ENCODE measurements at regions not wholly inside any gene's neighbourhood (a gene's known extent, or its start where the extent isn't known, plus 50 kb on each side); places are given as distances from the start of the nearest gene placed in this dataset.

- DNase-seq, result no peak
These were observed 296.7 kb downstream of the DSEL start for GRCh38 chr18:67219821-67220220.

DNA sequence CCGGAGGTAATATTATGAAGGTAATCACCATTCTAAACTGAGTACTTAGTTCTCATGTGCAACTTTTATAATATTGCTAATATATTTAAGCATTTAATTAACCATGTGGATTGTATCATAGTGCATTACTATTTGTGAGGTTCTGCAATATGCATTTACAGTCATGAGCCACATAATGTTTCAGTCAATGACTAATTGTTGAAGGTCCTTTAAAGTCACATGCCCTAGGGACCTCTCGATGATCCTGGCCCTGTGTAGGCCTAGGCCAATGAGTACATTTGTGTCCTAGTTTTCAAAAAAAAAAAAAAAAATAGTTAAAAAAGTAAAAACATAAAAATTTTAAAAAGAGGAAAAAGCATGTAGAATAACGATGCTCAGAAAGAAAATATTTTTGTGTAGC lies 298.0 kb downstream of the DSEL start:
- peak; percentile 9 for DNase-seq

DNA sequence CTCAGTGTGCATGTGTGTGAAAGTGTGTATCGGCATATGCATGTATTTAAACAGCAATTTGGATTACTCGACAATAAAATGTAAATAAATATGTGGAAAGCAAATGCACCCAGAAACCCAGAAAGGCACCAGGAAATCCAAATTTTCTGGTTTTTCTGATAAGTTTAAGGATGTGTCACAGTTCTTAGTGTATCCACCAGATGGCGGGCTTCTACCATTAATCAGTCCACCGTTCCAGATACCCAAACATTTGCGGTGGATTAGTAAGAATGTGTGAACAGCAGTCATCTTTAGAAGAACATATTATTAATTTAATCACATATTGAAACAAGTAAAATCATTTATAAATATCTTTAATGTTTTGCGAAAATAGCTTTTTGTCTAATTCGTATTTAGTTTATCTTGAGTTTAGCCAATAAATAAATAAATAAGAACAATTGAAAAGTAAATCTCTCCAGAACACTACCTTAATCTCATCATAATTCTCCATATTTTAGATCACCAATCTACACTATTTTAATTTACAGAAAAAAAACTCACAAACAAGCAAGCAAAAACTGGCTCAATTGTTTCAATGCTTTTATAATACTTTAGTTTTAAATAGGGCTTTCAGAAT lies 298.9 kb downstream of the DSEL start:
- DNase-seq, result peak; percentile 70

DNA sequence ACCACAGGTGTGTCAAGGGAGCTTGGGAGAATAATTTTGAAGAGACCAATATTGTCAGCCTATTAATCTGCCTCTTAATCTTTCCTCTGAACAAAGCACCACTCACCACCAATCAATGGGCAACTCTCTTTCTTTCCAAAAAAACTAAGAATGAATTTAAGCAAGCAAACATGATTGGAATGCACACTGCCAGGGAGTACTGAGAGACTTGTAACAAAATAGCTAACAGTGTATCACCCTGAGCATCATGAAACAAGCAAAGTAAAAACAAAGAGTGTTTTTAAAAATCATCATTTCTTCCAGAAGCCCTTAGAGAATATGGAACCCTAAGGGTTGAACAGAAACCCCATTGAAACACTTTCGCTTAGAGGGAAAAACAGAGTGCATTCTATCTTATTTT lies 299.7 kb downstream of the DSEL start:
- DNase-seq, result peak; percentile 48

GRCh38 chr18:67215686-67216085 lies 300.8 kb downstream of the DSEL start:
- DNase-seq, result no peak

GRCh38 chr18:67211646-67212045 lies 304.9 kb downstream of the DSEL start:
- DNase-seq, result no peak

- no peak for DNase-seq
These were observed 315.9 kb downstream of the DSEL start for GRCh38 chr18:67200665-67201064.

DNA sequence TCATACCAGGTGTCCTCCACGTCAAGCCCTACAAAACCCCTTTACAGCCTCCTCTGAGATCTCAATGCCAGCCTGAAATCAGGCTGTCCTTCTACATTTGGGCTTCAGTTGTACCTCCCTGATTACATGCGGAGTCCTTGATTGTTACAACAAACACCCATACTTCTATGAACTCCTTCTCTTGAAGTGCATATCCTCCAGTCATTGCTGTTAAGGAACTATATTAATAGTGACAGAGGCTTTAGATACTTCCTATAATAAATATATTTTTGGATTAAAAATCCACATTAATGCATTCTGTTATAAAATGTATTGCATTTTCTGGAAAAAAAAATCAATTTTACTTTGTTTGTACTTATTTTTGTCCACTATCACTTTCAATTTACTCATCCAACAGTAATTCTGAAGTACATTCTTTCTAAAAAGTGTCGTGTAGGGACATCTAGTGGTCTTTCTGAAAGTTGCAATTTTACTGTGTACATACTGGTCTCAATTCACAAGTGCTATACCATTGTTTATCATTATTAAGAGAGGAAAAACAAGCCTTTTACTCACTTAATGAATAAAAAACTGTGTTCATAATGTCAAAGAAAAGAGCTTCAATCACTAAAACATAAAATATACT lies 316.4 kb downstream of the DSEL start:
- DNase-seq, result peak; percentile 70

DNA sequence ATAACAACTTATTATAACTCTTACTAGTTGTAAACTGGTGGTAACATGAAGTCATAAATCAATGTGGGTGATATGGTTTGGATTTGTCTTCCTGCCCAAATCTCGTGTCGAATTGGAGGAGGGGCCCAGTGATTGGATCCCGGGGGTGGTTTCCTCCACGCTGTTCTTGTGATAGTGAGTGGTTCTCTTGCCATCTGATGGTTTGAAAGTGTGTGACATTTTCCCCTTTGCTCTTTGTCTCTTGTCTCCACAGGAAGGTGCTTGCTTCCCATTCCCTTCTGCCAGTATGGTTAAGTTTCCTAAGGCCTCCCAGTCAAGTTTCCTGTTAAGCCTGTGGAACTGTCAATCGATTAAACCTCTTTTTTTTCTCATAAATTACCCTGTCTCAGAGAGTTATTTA lies 321.6 kb downstream of the DSEL start:
- DNase-seq, result no peak

DNA sequence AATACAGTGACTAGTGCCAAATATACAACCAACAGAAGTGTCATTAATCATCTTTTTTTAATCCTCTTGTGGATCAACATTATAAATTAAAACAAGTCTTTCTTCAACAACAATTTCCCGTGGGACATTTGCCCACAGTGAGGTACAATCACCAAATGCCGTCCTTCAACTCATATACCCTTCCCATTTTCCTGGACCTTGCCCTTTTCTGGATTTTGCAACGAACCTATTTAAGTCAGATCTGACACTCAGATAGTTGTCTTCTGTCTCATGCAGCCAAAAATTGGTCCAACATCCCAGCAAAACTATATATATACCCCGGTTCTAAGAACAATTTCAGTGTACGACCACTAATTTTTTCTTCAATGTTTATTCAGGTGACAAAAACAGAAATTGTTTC lies 324.0 kb downstream of the DSEL start:
- DNase-seq, result no peak

GRCh38 chr18:67183398-67183797 lies 333.1 kb downstream of the DSEL start:
- DNase-seq, result no peak

- DNase-seq, result no peak
These were observed 336.8 kb downstream of the DSEL start for GRCh38 chr18:67179726-67180125.

DNA sequence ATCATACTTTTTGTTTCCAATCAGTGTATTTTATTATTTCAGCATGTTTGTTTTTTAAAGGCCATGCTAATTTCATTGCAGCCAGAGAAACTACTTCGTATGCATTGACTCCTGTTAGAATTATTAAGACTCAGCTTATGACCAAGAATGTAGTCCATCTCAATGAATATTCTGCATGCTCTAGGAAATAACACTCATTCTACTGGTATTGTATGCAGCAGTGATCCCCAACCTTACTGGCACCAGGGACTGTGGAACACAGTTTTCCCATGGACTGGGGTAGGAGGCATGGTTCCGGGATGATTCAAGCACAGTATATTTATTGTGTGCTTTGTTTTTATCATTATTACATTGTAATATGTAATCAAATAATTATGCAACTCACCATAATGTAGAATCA lies 356.9 kb downstream of the DSEL start:
- no peak for DNase-seq

- DNase-seq, result no peak
These were observed 361.5 kb downstream of the DSEL start for GRCh38 chr18:67154979-67155378.

DNA sequence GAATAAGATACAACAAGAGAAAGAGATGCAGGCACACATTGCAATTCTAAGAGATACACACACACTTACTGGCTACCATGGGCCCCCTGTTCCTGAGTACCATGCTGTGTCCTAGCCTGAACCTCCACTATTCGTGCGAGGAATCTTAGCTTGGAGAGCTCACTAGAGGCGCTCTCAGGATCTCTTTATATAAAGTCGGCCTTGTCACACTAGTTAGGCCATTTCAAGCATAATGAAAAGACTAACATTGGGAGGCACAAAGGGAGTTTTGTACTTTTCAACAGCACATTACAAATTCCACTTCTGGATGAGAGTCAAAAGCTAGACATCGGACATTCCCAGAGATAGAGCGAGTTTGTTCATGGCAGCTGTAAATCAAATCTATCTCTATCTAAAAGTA lies 365.2 kb downstream of the DSEL start:
- DNase-seq, result no peak

GRCh38 chr18:67145586-67146292 lies 370.8 kb downstream of the DSEL start:
- no peak for DNase-seq

GRCh38 chr18:67144329-67144728 lies 372.2 kb downstream of the DSEL start:
- no peak for DNase-seq

GRCh38 chr18:67143028-67143427 lies 373.5 kb downstream of the DSEL start:
- DNase-seq, result no peak

DNA sequence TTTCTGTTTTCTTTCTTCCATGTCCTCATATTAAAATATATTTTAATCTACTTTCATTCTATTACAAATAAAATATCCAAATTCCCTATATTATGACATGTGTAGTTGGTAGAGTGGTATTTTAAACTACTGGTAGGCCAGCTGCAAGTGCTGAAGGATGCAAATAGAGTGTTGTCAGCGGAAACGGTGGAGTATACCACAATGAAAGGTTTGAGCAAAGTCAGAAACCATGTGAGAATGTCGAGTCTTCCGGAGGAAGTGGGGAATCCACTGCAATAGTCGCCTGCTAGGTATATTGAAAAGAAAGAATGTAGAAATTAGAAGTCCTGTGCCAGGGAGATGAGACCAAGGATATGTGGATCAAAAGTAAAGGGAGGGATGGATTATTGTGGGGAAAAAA lies 373.9 kb downstream of the DSEL start:
- no peak for DNase-seq

- DNase-seq, result no peak
These were observed 376.0 kb downstream of the DSEL start for GRCh38 chr18:67140495-67140894.

- DNase-seq, result no peak
These were observed 376.6 kb downstream of the DSEL start for GRCh38 chr18:67139899-67140298.

- no peak for DNase-seq
These were observed 380.5 kb downstream of the DSEL start for GRCh38 chr18:67135981-67136380.

DNA sequence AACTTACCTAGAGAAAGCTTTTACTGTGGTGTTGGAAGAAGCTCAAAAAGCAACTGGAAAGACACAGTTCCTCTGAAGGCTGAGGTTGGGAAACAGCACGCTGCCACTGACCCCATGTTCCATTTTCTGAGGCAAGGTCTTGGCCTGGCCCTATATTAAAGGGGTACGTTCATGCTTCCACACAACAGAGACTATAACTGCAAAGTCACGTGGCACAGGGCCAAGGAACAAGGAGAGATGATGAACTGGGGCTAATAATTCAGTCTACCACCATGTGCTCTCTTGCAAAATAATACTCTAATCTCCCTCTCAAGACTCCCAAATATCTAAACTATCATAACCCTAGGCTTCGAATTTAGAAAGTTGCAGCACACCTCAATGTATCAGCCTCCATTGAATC lies 381.6 kb downstream of the DSEL start:
- DNase-seq, result no peak

- DNase-seq, result no peak
These were observed 382.9 kb downstream of the DSEL start for GRCh38 chr18:67133669-67134068.
